HCT116 (cell line): ENCODE measurements at regions not wholly inside any gene's neighbourhood (a gene's known extent, or its start where the extent isn't known, plus 50 kb on each side); places are given as distances from the start of the nearest gene placed in this dataset.

Source experiments
- ATAC-seq: fragments of 200-7000 bp; cut with Tn5 transposase; 2 replicates; pipeline ENCODE4 v1.9.1; 2020; ENCODE audit warnings: mild to moderate bottlenecking, moderate library complexity
- BruUV-seq: library from RNA; stranded (reverse); fragments of 400-500 nt; replicated peaks from 2 replicates; lab custom pipeline; 2021; lab: Mats Ljungman, UMichigan
- CTCF ChIA-PET: fragments of 300-600 bp; sonication (Branson Sonifier 250); formaldehyde crosslinking; loops from one replicate; lab custom pipeline; 2021; ENCODE audit warnings: antibody characterized with exemption; lab: Charles Lee
- POLR2A ChIA-PET: fragments of 300-600, 350-600 bp; sonication (Branson Sonifier 250); formaldehyde crosslinking; loops from one replicate; lab custom pipeline; 2021; ENCODE audit warnings: antibody characterized with exemption; lab: Charles Lee
- RAD21 ChIA-PET, 2 experiments: fragments of 300-600 bp; sonication (Branson Sonifier 250); formaldehyde crosslinking; loops; one replicate each; lab custom pipeline; 2023; ENCODE audit warnings: low total read pairs in 2 of 2; ENCODE audit not compliant: uncharacterized antibody in 2 of 2, unreplicated experiment in 2 of 2, low non-redundant PET in 1 of 2; lab: Charles Lee
- DNase-seq: peaks from one replicate; pipeline ENCODE4 v3.0.0-alpha.2; 2010; ENCODE audit warnings: low read depth, low spot score
- H2AFZ ChIP-seq: fragments of 200-600 bp; shearing (Covaris generic), sonication (generic); 2 replicates; pipeline ENCODE4 v1.6.1; 2017; ENCODE audit warnings: low read depth, mixed run types, mixed read lengths, antibody characterized with exemption, low read length; ENCODE audit not compliant: poor library complexity, severe bottlenecking
- H3K27ac ChIP-seq: 2 replicates; pipeline ENCODE4 v1.5.1; 2012; ENCODE audit warnings: low read depth, low read length
- H3K27me3 ChIP-seq: fragments of 200-600 bp; sonication (generic); 2 replicates; pipeline ENCODE4 v1.6.1; 2016; ENCODE audit warnings: mixed run types, low read length, mixed read lengths; ENCODE audit not compliant: insufficient read depth
- H3K36me3 ChIP-seq, 2 experiments: fragments of 200-500 bp in 1 of 2; fragments of 200-600 bp in 1 of 2; sonication (Bioruptor generic) in 1 of 2; sonication (generic) in 1 of 2; 2 replicates each; pipeline versions ENCODE4 v1.5.1 to v1.6.1; 2014 to 2016; ENCODE audit warnings: low read length in 2 of 2, inconsistent platforms in 1 of 2, mixed read lengths in 1 of 2, mixed run types in 1 of 2; ENCODE audit not compliant: insufficient read depth in 2 of 2, control insufficient read depth in 1 of 2
- H3K4me1 ChIP-seq, 2 experiments: fragments of 200-600 bp in 1 of 2; sonication (generic) in 1 of 2; 2 replicates each; pipeline versions ENCODE4 v1.5.1 to v1.6.1; 2012 to 2017; ENCODE audit warnings: low read length in 2 of 2, inconsistent platforms in 1 of 2, mild to moderate bottlenecking in 1 of 2, mixed read lengths in 1 of 2, mixed run types in 1 of 2, moderate library complexity in 1 of 2; ENCODE audit not compliant: insufficient read depth in 2 of 2, control insufficient read depth in 1 of 2
- H3K4me2 ChIP-seq: fragments of 200-600 bp; sonication (generic); 2 replicates; pipeline ENCODE4 v1.6.1; 2017; ENCODE audit warnings: mixed run types, low read length, mixed read lengths
- H3K4me3 ChIP-seq, 2 experiments: fragments of 200-600 bp in 1 of 2; sonication (generic) in 1 of 2; replicated peaks in 1 of 2; 2 replicates each; pipeline ENCODE4 v1.5.1; 2011 to 2016; ENCODE audit warnings: low read length in 2 of 2, control low read depth in 1 of 2, low read depth in 1 of 2, mild to moderate bottlenecking in 1 of 2, mixed read lengths in 1 of 2, mixed run types in 1 of 2
- H3K79me2 ChIP-seq: fragments of 200-600 bp; sonication (generic); 2 replicates; pipeline ENCODE4 v1.6.1; 2017; ENCODE audit warnings: mild to moderate bottlenecking, mixed run types, low read length, moderate library complexity, mixed read lengths; ENCODE audit not compliant: insufficient read depth
- H3K9ac ChIP-seq: fragments of 200-600 bp; sonication (generic); 2 replicates; pipeline ENCODE4 v1.6.1; 2016; ENCODE audit warnings: low read length, mixed read lengths
- H3K9me2 ChIP-seq: fragments of 200-600 bp; sonication (generic), shearing (Covaris generic); 2 replicates; pipeline ENCODE4 v1.6.1; 2017; ENCODE audit warnings: mixed run types, mild to moderate bottlenecking, moderate library complexity; ENCODE audit not compliant: insufficient read depth
- H3K9me3 ChIP-seq, 2 experiments: fragments of 200-500 bp in 1 of 2; fragments of 200-600 bp in 1 of 2; sonication (Bioruptor generic) in 1 of 2; sonication (generic) in 1 of 2; 2 replicates each; pipeline ENCODE4 v1.6.1; 2014 to 2017; ENCODE audit warnings: low read length in 2 of 2, mixed read lengths in 2 of 2, inconsistent platforms in 1 of 2, low read depth in 1 of 2, mild to moderate bottlenecking in 1 of 2, mixed run types in 1 of 2, moderate library complexity in 1 of 2; ENCODE audit not compliant: control insufficient read depth in 1 of 2, insufficient read depth in 1 of 2
- H4K20me1 ChIP-seq: fragments of 200-600 bp; sonication (generic), shearing (Covaris generic); 2 replicates; pipeline ENCODE4 v1.6.1; 2017; ENCODE audit warnings: mixed run types, mild to moderate bottlenecking, moderate library complexity; ENCODE audit not compliant: insufficient read depth
- CBX3 ChIP-seq: IDR thresholded peaks from 2 replicates; pipeline ENCODE4 v1.6.1; 2012; ENCODE audit warnings: low read depth
- ELF1 ChIP-seq: IDR thresholded peaks from 2 replicates; pipeline ENCODE4 v1.6.1; 2012; ENCODE audit warnings: low read depth, borderline replicate concordance
- EZH2 ChIP-seq: fragments of 200-600 bp; sonication (generic); IDR thresholded peaks from 2 replicates; pipeline ENCODE4 v1.6.1; 2017; ENCODE audit warnings: antibody characterized with exemption, mixed run types
- FOSL1 ChIP-seq: IDR thresholded peaks from 2 replicates; pipeline ENCODE4 v1.6.1; 2012; ENCODE audit warnings: low read depth
- JUND ChIP-seq: IDR thresholded peaks from 2 replicates; pipeline ENCODE4 v1.6.1; 2012
- RAD21 ChIP-seq: IDR thresholded peaks from 2 replicates; pipeline ENCODE4 v1.6.1; 2012; ENCODE audit warnings: low read depth, mild to moderate bottlenecking
- SIN3A ChIP-seq: IDR thresholded peaks from 2 replicates; pipeline ENCODE4 v1.6.1; 2012; ENCODE audit warnings: low read depth
- SRF ChIP-seq: IDR thresholded peaks from 2 replicates; pipeline ENCODE4 v1.6.1; 2012; ENCODE audit warnings: low read depth
- intact Hi-C: fragments of 100-400 bp; cut with micrococcal nuclease; formaldehyde crosslinking; loops from 2 replicates; pipeline ENCODE4 v1.10.0; 2022
- TF ChIP-seq, protein P1 (sequence below): IDR thresholded peaks from 2 replicates; pipeline ENCODE4 v1.6.1; 2012
- TF ChIP-seq, protein P2 (sequence below): IDR thresholded peaks from 2 replicates; pipeline ENCODE4 v1.6.1; 2011; ENCODE audit warnings: mild to moderate bottlenecking, low read length, moderate library complexity; ENCODE audit not compliant: insufficient replicate concordance; ENCODE audit errors: extremely low read depth

DNA sequence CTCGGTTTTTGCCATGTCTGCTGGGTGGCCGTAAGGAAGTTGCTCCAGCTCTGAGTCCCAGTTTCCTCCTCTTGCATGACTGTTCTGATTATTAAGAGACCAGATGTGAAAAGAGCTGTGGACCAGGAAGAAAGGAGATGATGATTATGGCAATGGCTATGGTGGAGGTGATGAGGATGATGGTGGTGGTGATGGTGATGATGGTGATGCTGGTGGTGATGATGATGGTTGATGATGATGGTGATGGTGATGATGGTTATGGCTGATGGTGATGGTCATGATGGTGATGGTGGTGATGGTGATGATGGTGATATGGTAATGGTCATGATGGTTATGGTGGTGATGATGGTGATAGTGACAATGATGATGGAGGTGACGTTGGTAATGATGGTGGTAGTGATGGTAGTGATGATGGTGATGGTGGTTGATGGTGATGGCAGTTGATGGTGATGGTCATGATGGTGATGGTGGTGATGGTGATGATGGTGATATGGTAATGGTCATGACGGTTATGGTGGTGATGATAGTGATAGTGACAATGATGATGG, 107.8 kb upstream of the NKX1-1 start:
- no TSS peak for BruUV-seq
- Histone ChIP-seq H3K4me2 (peak overlapping the region; percentile 76), H2AFZ (no peak overlapping the region), H3K9ac (no peak overlapping the region), H3K27ac (no peak overlapping the region; the same call in 1 of the 2 replicates), H3K4me3 (0 out of 4 replicates have a peak overlapping the region, but pooled peaks of 1 of the 2 experiments have one; percentile 45), H3K27me3 (no peaks in the 10 kb centered on the region), H3K4me1 (peaks cover 0 to 13% of the 10 kb centered on the region in 2 experiments; a peak in 2 of 4 replicates), H3K9me2 (no peaks in the 10 kb centered on the region), H3K79me2 (no peaks in the 10 kb centered on the region), H3K9me3 (no peaks in the 10 kb centered on the region), H3K36me3 (no peaks in the 10 kb centered on the region), H4K20me1 (no peaks in the 10 kb centered on the region)
- ChIA-PET CTCF (no interaction called here), POLR2A (no interaction called here), RAD21 (no interaction called here)
- TF ChIP-seq ELF1, result no peak
- TF ChIP-seq CBX3, result no peak
- TF ChIP-seq, protein P1, sequence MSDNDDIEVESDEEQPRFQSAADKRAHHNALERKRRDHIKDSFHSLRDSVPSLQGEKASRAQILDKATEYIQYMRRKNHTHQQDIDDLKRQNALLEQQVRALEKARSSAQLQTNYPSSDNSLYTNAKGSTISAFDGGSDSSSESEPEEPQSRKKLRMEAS, result no peak
- TF ChIP-seq, protein P2, sequence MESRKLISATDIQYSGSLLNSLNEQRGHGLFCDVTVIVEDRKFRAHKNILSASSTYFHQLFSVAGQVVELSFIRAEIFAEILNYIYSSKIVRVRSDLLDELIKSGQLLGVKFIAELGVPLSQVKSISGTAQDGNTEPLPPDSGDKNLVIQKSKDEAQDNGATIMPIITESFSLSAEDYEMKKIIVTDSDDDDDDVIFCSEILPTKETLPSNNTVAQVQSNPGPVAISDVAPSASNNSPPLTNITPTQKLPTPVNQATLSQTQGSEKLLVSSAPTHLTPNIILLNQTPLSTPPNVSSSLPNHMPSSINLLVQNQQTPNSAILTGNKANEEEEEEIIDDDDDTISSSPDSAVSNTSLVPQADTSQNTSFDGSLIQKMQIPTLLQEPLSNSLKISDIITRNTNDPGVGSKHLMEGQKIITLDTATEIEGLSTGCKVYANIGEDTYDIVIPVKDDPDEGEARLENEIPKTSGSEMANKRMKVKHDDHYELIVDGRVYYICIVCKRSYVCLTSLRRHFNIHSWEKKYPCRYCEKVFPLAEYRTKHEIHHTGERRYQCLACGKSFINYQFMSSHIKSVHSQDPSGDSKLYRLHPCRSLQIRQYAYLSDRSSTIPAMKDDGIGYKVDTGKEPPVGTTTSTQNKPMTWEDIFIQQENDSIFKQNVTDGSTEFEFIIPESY, result no peak
- no peak for TF ChIP-seq EZH2
- no peak for TF ChIP-seq SIN3A
- TF ChIP-seq RAD21, result no peak
- no peak for TF ChIP-seq JUND
- no peak for TF ChIP-seq SRF
- TF ChIP-seq FOSL1, result no peak
- no peak for ATAC-seq
- DNase-seq, result no peak
- intact Hi-C loops, result loop anchor here (10.0 kb wide), 1 partner anchor 159 kb away; no protein-coding TSS in a partner anchor
